ENCODE measurements at regions not wholly inside any gene's neighbourhood (a gene's known extent, or its start where the extent isn't known, plus 50 kb on each side); places are given as distances from the start of the nearest gene placed in this dataset.

- WGBS (ENCODE audit: insufficient coverage) = no CpG with 5 or more reads among the region's 3 CpGs
- H3K27ac ChIP-seq (ENCODE audit: low read depth, low read length) = no peak overlapping the region
Observed at GRCh38 chr15:37165395-37165794, 65.0 kb upstream of the MEIS2 start.

DNA sequence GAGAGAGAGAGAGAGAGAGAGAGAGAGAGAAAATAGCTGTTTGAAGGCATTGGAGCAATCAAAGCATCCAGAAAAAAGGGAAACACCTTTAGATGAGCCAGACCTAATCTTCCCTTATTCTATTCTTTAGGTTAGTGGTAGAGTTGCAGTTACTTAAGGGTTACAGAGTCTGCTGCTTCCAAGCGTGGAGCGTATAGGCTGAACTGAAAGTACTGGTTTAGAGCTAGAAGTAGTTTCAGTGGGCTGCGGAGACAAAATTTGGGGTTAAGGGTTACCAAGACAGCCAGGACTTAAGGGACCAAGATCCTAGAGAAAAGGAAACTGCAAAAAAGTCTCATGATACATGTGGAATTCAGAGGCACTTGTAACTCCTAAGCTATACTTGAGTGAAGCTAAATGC is 66.1 kb upstream of the MEIS2 start:
- DNase-seq (ENCODE audit: low read depth in 4 of 6, low spot score in 6 of 6) = no peak
- Histone ChIP-seq H3K4me1 (ENCODE audit: control insufficient read depth, insufficient read depth, low read length) (no peaks in the 10 kb centered on the region), H3K9me3 (ENCODE audit: control insufficient read depth, insufficient read depth, low read length) (no peaks in the 10 kb centered on the region), H3K36me3 (ENCODE audit: control insufficient read depth, insufficient read depth, low read length) (no peaks in the 10 kb centered on the region), H3K27ac (ENCODE audit: low read depth, low read length) (no peak overlapping the region), H3K27me3 (ENCODE audit: control insufficient read depth, insufficient read depth, low read length) (no peaks in the 10 kb centered on the region), H3K4me3 (ENCODE audit: low read depth, low read length) (no peak overlapping the region)
- WGBS (ENCODE audit: insufficient coverage) = 71% methylated on average over 3 of the region's 3 CpGs

More at GRCh38 chr15:37165395-37165794, 65.0 kb upstream of the MEIS2 start:
- no peaks in the 10 kb centered on the region for H3K36me3 ChIP-seq (ENCODE audit: control insufficient read depth, insufficient read depth, low read length)
- H3K9me3 ChIP-seq (ENCODE audit: control insufficient read depth, insufficient read depth, low read length) = no peaks in the 10 kb centered on the region
- no peak overlapping the region for H3K4me3 ChIP-seq (ENCODE audit: low read depth, low read length)
- no peaks in the 10 kb centered on the region for H3K4me1 ChIP-seq (ENCODE audit: control insufficient read depth, insufficient read depth, low read length)
- DNase-seq (ENCODE audit: low read depth in 4 of 6, low spot score in 6 of 6) = no peak
- H3K27me3 ChIP-seq (ENCODE audit: control insufficient read depth, insufficient read depth, low read length) = no peaks in the 10 kb centered on the region

DNA sequence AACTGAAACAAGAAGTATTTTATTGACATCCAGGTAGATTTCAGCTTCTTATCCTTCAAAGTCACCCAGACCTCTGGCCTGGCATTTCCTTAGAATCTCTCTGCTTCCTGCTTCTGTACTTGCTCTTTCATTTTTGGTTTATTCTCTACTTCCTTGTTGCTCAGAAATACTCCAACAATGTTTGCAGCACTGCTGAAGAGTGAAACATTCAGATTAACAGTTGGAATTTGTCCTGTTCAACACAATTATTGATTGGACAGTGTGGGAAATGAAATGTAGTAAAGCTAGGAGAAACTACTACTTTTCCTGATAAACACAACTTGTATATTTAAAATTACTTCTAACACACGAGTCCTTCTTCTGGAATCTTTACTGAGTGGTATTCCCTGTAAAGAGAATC is 81.0 kb upstream of the MEIS2 start:
- no peak overlapping the region for H3K4me3 ChIP-seq (ENCODE audit: low read depth, low read length)
- H3K27me3 ChIP-seq (ENCODE audit: control insufficient read depth, insufficient read depth, low read length) = no peaks in the 10 kb centered on the region
- no peak for DNase-seq (ENCODE audit: low read depth in 4 of 6, low spot score in 6 of 6)
- whole genome bisulfite sequencing (ENCODE audit: insufficient coverage) = no CpG with 5 or more reads among the region's 1 CpG
- H3K36me3 ChIP-seq (ENCODE audit: control insufficient read depth, insufficient read depth, low read length) = no peaks in the 10 kb centered on the region
- peaks cover 3% of the 10 kb centered on the region for H3K9me3 ChIP-seq (ENCODE audit: control insufficient read depth, insufficient read depth, low read length)
- H3K4me1 ChIP-seq (ENCODE audit: control insufficient read depth, insufficient read depth, low read length) = no peaks in the 10 kb centered on the region
- no peak overlapping the region for H3K27ac ChIP-seq (ENCODE audit: low read depth, low read length)

- Histone ChIP-seq H3K36me3 (ENCODE audit: control insufficient read depth, insufficient read depth, low read length) (no peaks in the 10 kb centered on the region), H3K9me3 (ENCODE audit: control insufficient read depth, insufficient read depth, low read length) (no peaks in the 10 kb centered on the region), H3K4me3 (ENCODE audit: low read depth, low read length) (no peak overlapping the region), H3K4me1 (ENCODE audit: control insufficient read depth, insufficient read depth, low read length) (peaks cover 3% of the 10 kb centered on the region), H3K27ac (ENCODE audit: low read depth, low read length) (no peak overlapping the region), H3K27me3 (ENCODE audit: control insufficient read depth, insufficient read depth, low read length) (no peaks in the 10 kb centered on the region)
- no peak for DNase-seq (ENCODE audit: low read depth in 4 of 6, low spot score in 6 of 6)
- 82% methylated on average over 3 of the region's 5 CpGs for WGBS (ENCODE audit: insufficient coverage)
Observed at GRCh38 chr15:37199545-37199944, 99.2 kb upstream of the MEIS2 start.

GRCh38 chr15:37203050-37203449 is 102.7 kb upstream of the MEIS2 start:
- Histone ChIP-seq H3K4me3 (ENCODE audit: low read depth, low read length) (no peak overlapping the region), H3K9me3 (ENCODE audit: control insufficient read depth, insufficient read depth, low read length) (no peaks in the 10 kb centered on the region), H3K27ac (ENCODE audit: low read depth, low read length) (no peak overlapping the region), H3K4me1 (ENCODE audit: control insufficient read depth, insufficient read depth, low read length) (peaks cover 3% of the 10 kb centered on the region), H3K36me3 (ENCODE audit: control insufficient read depth, insufficient read depth, low read length) (no peaks in the 10 kb centered on the region), H3K27me3 (ENCODE audit: control insufficient read depth, insufficient read depth, low read length) (no peaks in the 10 kb centered on the region)
- no peak for DNase-seq (ENCODE audit: low read depth in 4 of 6, low spot score in 6 of 6)
- no CpG with 5 or more reads among the region's 2 CpGs for WGBS (ENCODE audit: insufficient coverage)

DNA sequence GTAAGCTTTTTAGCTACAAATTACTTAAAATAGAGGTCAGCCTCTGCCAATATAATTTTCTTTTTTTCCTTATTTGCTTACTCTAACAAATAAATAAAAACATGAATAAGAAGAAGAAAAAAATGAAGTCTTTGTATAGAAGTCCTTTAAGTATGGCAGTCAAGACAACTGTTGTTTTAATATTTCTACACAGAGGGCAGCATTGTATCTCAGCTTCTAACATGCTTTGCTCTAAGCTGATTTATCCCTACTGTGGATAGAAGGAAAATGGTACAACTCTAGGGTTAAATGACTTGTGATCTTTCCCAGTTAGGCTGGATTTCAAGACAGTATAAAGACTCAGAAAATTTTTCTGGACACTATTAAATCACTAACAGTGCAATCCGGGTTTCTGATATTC is 104.3 kb upstream of the MEIS2 start:
- Histone ChIP-seq H3K9me3 (ENCODE audit: control insufficient read depth, insufficient read depth, low read length) (no peaks in the 10 kb centered on the region), H3K36me3 (ENCODE audit: control insufficient read depth, insufficient read depth, low read length) (no peaks in the 10 kb centered on the region), H3K27ac (ENCODE audit: low read depth, low read length) (no peak overlapping the region), H3K4me1 (ENCODE audit: control insufficient read depth, insufficient read depth, low read length) (peaks cover 3% of the 10 kb centered on the region), H3K27me3 (ENCODE audit: control insufficient read depth, insufficient read depth, low read length) (no peaks in the 10 kb centered on the region), H3K4me3 (ENCODE audit: low read depth, low read length) (no peak overlapping the region)
- peak in 2 of 6 donors; percentile 40 to 56 for DNase-seq (ENCODE audit: low read depth in 4 of 6, low spot score in 6 of 6)
- WGBS (ENCODE audit: insufficient coverage) = no CpG with 5 or more reads among the region's 1 CpG

GRCh38 chr15:37206690-37207089 is 106.3 kb upstream of the MEIS2 start:
- WGBS (ENCODE audit: insufficient coverage) = no CpG with 5 or more reads among the region's 2 CpGs

GRCh38 chr15:37208146-37209040 is 108.0 kb upstream of the MEIS2 start:
- Histone ChIP-seq H3K4me3 (ENCODE audit: low read depth, low read length) (no peak overlapping the region), H3K36me3 (ENCODE audit: control insufficient read depth, insufficient read depth, low read length) (no peaks in the 10 kb centered on the region), H3K4me1 (ENCODE audit: control insufficient read depth, insufficient read depth, low read length) (peaks cover 3% of the 10 kb centered on the region), H3K27me3 (ENCODE audit: control insufficient read depth, insufficient read depth, low read length) (no peaks in the 10 kb centered on the region), H3K27ac (ENCODE audit: low read depth, low read length) (no peak overlapping the region), H3K9me3 (ENCODE audit: control insufficient read depth, insufficient read depth, low read length) (no peaks in the 10 kb centered on the region)
- DNase-seq (ENCODE audit: low read depth in 4 of 6, low spot score in 6 of 6) = peak in 1 of 6 donors; percentile 12
- WGBS (ENCODE audit: insufficient coverage) = no CpG with 5 or more reads among the region's 3 CpGs

More at GRCh38 chr15:37206690-37207089, 106.3 kb upstream of the MEIS2 start:
- H3K27me3 ChIP-seq (ENCODE audit: control insufficient read depth, insufficient read depth, low read length) = no peaks in the 10 kb centered on the region
- H3K4me1 ChIP-seq (ENCODE audit: control insufficient read depth, insufficient read depth, low read length) = peaks cover 3% of the 10 kb centered on the region
- H3K9me3 ChIP-seq (ENCODE audit: control insufficient read depth, insufficient read depth, low read length) = no peaks in the 10 kb centered on the region
- no peak overlapping the region for H3K27ac ChIP-seq (ENCODE audit: low read depth, low read length)
- no peak overlapping the region for H3K4me3 ChIP-seq (ENCODE audit: low read depth, low read length)
- H3K36me3 ChIP-seq (ENCODE audit: control insufficient read depth, insufficient read depth, low read length) = no peaks in the 10 kb centered on the region
- no peak for DNase-seq (ENCODE audit: low read depth in 4 of 6, low spot score in 6 of 6)

DNA sequence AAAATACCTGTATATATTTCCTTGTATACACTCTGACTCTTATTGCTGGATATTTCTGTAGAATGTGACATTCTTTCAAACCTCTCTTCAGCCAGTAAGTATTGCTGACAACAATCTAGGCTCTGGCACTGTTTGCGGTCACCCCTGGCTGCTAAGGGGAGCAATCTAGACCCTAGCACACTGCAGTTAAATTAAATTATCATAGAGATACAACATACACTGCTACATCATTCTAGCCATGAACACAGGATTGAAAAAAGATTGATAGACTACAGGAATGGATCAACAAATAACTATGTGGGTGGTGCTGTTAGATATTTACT is 108.7 kb upstream of the MEIS2 start:
- WGBS (ENCODE audit: insufficient coverage) = no CpG with 5 or more reads among the region's 1 CpG

DNA sequence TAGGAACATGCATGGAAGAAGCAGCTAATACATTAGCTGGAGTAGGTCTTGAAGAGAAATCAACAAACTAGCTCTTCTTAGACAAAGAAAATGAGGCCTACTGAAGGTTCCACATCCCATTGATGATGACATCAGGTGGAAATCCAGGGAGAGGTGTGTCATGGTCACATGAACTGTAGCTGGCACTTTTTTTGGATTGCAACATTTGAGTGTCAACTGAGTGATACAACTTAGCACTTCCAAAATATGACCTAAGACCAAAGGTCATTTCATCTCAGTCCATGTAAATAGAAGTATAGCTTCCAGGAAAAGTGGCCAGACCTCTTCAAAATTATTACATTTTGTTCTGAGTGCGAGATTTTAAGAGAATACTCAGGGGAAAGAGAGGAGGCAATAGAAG is 117.2 kb upstream of the MEIS2 start:
- no peak overlapping the region for H3K4me3 ChIP-seq (ENCODE audit: low read depth, low read length)
- H3K36me3 ChIP-seq (ENCODE audit: control insufficient read depth, insufficient read depth, low read length) = no peaks in the 10 kb centered on the region
- 100% methylated on average over 1 of the region's 1 CpG for WGBS (ENCODE audit: insufficient coverage)
- DNase-seq (ENCODE audit: low read depth in 4 of 6, low spot score in 6 of 6) = no peak
- H3K4me1 ChIP-seq (ENCODE audit: control insufficient read depth, insufficient read depth, low read length) = no peaks in the 10 kb centered on the region
- no peaks in the 10 kb centered on the region for H3K27me3 ChIP-seq (ENCODE audit: control insufficient read depth, insufficient read depth, low read length)
- no peak overlapping the region for H3K27ac ChIP-seq (ENCODE audit: low read depth, low read length)
- H3K9me3 ChIP-seq (ENCODE audit: control insufficient read depth, insufficient read depth, low read length) = no peaks in the 10 kb centered on the region

More for the DNA sequence above, 108.7 kb upstream of the MEIS2 start:
- no peak overlapping the region for H3K27ac ChIP-seq (ENCODE audit: low read depth, low read length)
- H3K27me3 ChIP-seq (ENCODE audit: control insufficient read depth, insufficient read depth, low read length) = no peaks in the 10 kb centered on the region
- H3K36me3 ChIP-seq (ENCODE audit: control insufficient read depth, insufficient read depth, low read length) = no peaks in the 10 kb centered on the region
- H3K9me3 ChIP-seq (ENCODE audit: control insufficient read depth, insufficient read depth, low read length) = no peaks in the 10 kb centered on the region
- H3K4me1 ChIP-seq (ENCODE audit: control insufficient read depth, insufficient read depth, low read length) = peaks cover 3% of the 10 kb centered on the region
- DNase-seq (ENCODE audit: low read depth in 4 of 6, low spot score in 6 of 6) = no peak
- H3K4me3 ChIP-seq (ENCODE audit: low read depth, low read length) = no peak overlapping the region
